ENCODE measurements at regions not wholly inside any gene's neighbourhood (a gene's known extent, or its start where the extent isn't known, plus 50 kb on each side); places are given as distances from the start of the nearest gene placed in this dataset.

GRCh38 chr7:91771394-91771793 is 109.1 kb downstream of the MTERF1 start:
- Histone ChIP-seq H3K9me3 (ENCODE audit: control insufficient read depth, insufficient read depth, low read length) (no peaks in the 10 kb centered on the region), H3K27me3 (ENCODE audit: control insufficient read depth, insufficient read depth, low read length) (no peaks in the 10 kb centered on the region), H3K27ac (ENCODE audit: low read depth, low read length) (no peak overlapping the region), H3K4me3 (ENCODE audit: low read depth, low read length) (no peak overlapping the region)
- CTCF ChIA-PET = no interaction called here
- no peak for DNase-seq (ENCODE audit: low read depth, low spot score)
- POLR2A ChIA-PET = no interaction called here
- TF ChIP-seq CTCF (IDR thresholded peaks at IDR 0.05; ENCODE audit: low read depth, low read length) = no peak

- H3K27ac ChIP-seq (ENCODE audit: low read depth, low read length) = no peak overlapping the region
- ChIA-PET CTCF (no interaction called here), POLR2A (no interaction called here)
- DNase-seq (ENCODE audit: low read depth, low spot score) = no peak
- H3K4me3 ChIP-seq (ENCODE audit: low read depth, low read length) = no peak overlapping the region
- no peaks in the 10 kb centered on the region for H3K9me3 ChIP-seq (ENCODE audit: control insufficient read depth, insufficient read depth, low read length)
- no peaks in the 10 kb centered on the region for H3K27me3 ChIP-seq (ENCODE audit: control insufficient read depth, insufficient read depth, low read length)
- no peak for TF ChIP-seq CTCF (IDR thresholded peaks at IDR 0.05; ENCODE audit: low read depth, low read length)
These were observed 108.3 kb downstream of the MTERF1 start for GRCh38 chr7:91771921-91772815.

- ChIA-PET POLR2A (no interaction called here), CTCF (no interaction called here)
- no peak for TF ChIP-seq CTCF (IDR thresholded peaks at IDR 0.05; ENCODE audit: low read depth, low read length)
- Histone ChIP-seq H3K27ac (ENCODE audit: low read depth, low read length) (no peak overlapping the region), H3K9me3 (ENCODE audit: control insufficient read depth, insufficient read depth, low read length) (no peaks in the 10 kb centered on the region), H3K4me3 (ENCODE audit: low read depth, low read length) (no peak overlapping the region), H3K27me3 (ENCODE audit: control insufficient read depth, insufficient read depth, low read length) (no peaks in the 10 kb centered on the region)
- no peak for DNase-seq (ENCODE audit: low read depth, low spot score)
These were observed 104.3 kb downstream of the MTERF1 start for GRCh38 chr7:91776171-91776570.

GRCh38 chr7:91777522-91777921 is 103.0 kb downstream of the MTERF1 start:
- no peak for DNase-seq (ENCODE audit: low read depth, low spot score)
- POLR2A ChIA-PET = no interaction called here
- CTCF ChIA-PET = no interaction called here
- H3K27me3 ChIP-seq (ENCODE audit: control insufficient read depth, insufficient read depth, low read length) = no peaks in the 10 kb centered on the region
- no peak overlapping the region for H3K27ac ChIP-seq (ENCODE audit: low read depth, low read length)
- H3K9me3 ChIP-seq (ENCODE audit: control insufficient read depth, insufficient read depth, low read length) = no peaks in the 10 kb centered on the region
- H3K4me3 ChIP-seq (ENCODE audit: low read depth, low read length) = no peak overlapping the region
- no peak for TF ChIP-seq CTCF (IDR thresholded peaks at IDR 0.05; ENCODE audit: low read depth, low read length)

GRCh38 chr7:91778416-91778815 is 102.1 kb downstream of the MTERF1 start:
- no peaks in the 10 kb centered on the region for H3K9me3 ChIP-seq (ENCODE audit: control insufficient read depth, insufficient read depth, low read length)
- no peak for DNase-seq (ENCODE audit: low read depth, low spot score)
- CTCF ChIA-PET = no interaction called here
- H3K27ac ChIP-seq (ENCODE audit: low read depth, low read length) = no peak overlapping the region
- no peaks in the 10 kb centered on the region for H3K27me3 ChIP-seq (ENCODE audit: control insufficient read depth, insufficient read depth, low read length)
- no peak for TF ChIP-seq CTCF (IDR thresholded peaks at IDR 0.05; ENCODE audit: low read depth, low read length)
- POLR2A ChIA-PET = no interaction called here
- no peak overlapping the region for H3K4me3 ChIP-seq (ENCODE audit: low read depth, low read length)

Measured in AG04450 (cell line).